GM23338 (cell line): ENCODE measurements at regions not wholly inside any gene's neighbourhood (a gene's known extent, or its start where the extent isn't known, plus 50 kb on each side); places are given as distances from the start of the nearest gene placed in this dataset.

Experiments
- ATAC-seq: fragments of 200-7000 bp; cut with Tn5 transposase; 3 replicates; pipeline ENCODE4 v1.9.1; 2020
- DNase-seq: peaks from one replicate; pipeline ENCODE4 v3.0.0-alpha.2; 2015; ENCODE audit warnings: low spot score
- H2AFZ ChIP-seq: fragments of 200-600 bp; sonication (generic); 2 replicates; pipeline ENCODE4 v1.8.0; 2016; ENCODE audit warnings: antibody characterized with exemption, mild to moderate bottlenecking, moderate library complexity
- H3F3A ChIP-seq: fragments of 200-600 bp; sonication (generic); replicated peaks from 2 replicates; pipeline ENCODE4 v1.8.0; 2017; ENCODE audit warnings: antibody characterized with exemption, mixed run types, low read depth
- H3K27ac ChIP-seq: fragments of 200-600 bp; sonication (generic); 2 replicates; pipeline ENCODE4 v1.6.1; 2016; ENCODE audit warnings: low read depth
- H3K27me3 ChIP-seq: fragments of 200-600 bp; sonication (generic); 2 replicates; pipeline ENCODE4 v1.8.0; 2016; ENCODE audit warnings: mild to moderate bottlenecking, mixed run types, moderate library complexity; ENCODE audit not compliant: insufficient read depth
- H3K36me3 ChIP-seq: fragments of 200-600 bp; sonication (generic); 2 replicates; pipeline ENCODE4 v1.8.0; 2016; ENCODE audit warnings: mild to moderate bottlenecking; ENCODE audit not compliant: insufficient read depth
- H3K4me1 ChIP-seq: fragments of 200-600 bp; sonication (generic); 2 replicates; pipeline ENCODE4 v1.8.0; 2016; ENCODE audit warnings: mild to moderate bottlenecking, moderate library complexity; ENCODE audit not compliant: insufficient read depth
- H3K4me2 ChIP-seq: fragments of 200-600 bp; sonication (generic); 2 replicates; pipeline ENCODE4 v1.7.1; 2017; ENCODE audit warnings: mixed run types
- H3K4me3 ChIP-seq: fragments of 200-600 bp; sonication (generic); 2 replicates; pipeline ENCODE4 v1.6.1; 2016; ENCODE audit warnings: mixed run types
- H3K79me2 ChIP-seq: fragments of 200-600 bp; sonication (generic); replicated peaks from 2 replicates; pipeline ENCODE4 v1.8.0; 2017; ENCODE audit warnings: mild to moderate bottlenecking; ENCODE audit not compliant: insufficient read depth
- H3K9me2 ChIP-seq: fragments of 200-600 bp; sonication (generic); 2 replicates; pipeline ENCODE4 v1.8.0; 2017; ENCODE audit not compliant: insufficient read depth
- H4K20me1 ChIP-seq: fragments of 200-600 bp; sonication (generic); replicated peaks from 2 replicates; pipeline ENCODE4 v1.8.0; 2017; ENCODE audit warnings: mild to moderate bottlenecking; ENCODE audit not compliant: insufficient read depth
- H3K27ac Mint-ChIP-seq: 2 replicates; pipeline ENCODE4 v1.8.0; 2020; ENCODE audit warnings: inconsistent platforms, mild to moderate bottlenecking, moderate library complexity, mixed read lengths
- H3K27me3 Mint-ChIP-seq: 3 replicates; pipeline ENCODE4 v1.8.0; 2022; ENCODE audit warnings: low read depth, mild to moderate bottlenecking, moderate library complexity, mixed read lengths, inconsistent platforms; ENCODE audit not compliant: insufficient read depth, poor library complexity
- H3K36me3 Mint-ChIP-seq: 3 replicates; pipeline ENCODE4 v1.8.0; 2021; ENCODE audit warnings: low read depth, mild to moderate bottlenecking, inconsistent platforms, moderate library complexity, mixed read lengths
- H3K4me1 Mint-ChIP-seq: 3 replicates; pipeline ENCODE4 v1.8.0; 2020; ENCODE audit warnings: mild to moderate bottlenecking, inconsistent platforms, mixed read lengths
- H3K4me3 Mint-ChIP-seq: 3 replicates; pipeline ENCODE4 v1.8.0; 2021; ENCODE audit warnings: moderate library complexity, mild to moderate bottlenecking, inconsistent platforms, mixed read lengths
- H3K9me3 Mint-ChIP-seq: 3 replicates; pipeline ENCODE4 v1.8.0; 2020; ENCODE audit warnings: moderate library complexity, mild to moderate bottlenecking, inconsistent platforms, mixed read lengths
- CREB1 ChIP-seq: fragments of 250-450 bp; sonication (Bioruptor Pico); IDR thresholded peaks from 2 replicates; pipeline ENCODE4 v1.5.0; 2020; ENCODE audit warnings: low read depth, mild to moderate bottlenecking, moderate library complexity
- CTCF ChIP-seq, 2 experiments: fragments of 200-600 bp in 1 of 2; sonication (generic) in 1 of 2; conservative IDR thresholded peaks; 2 replicates each; pipeline versions ENCODE4 v1.5.1 to v1.6.1; 2016 to 2017; ENCODE audit warnings: antibody characterized with exemption in 2 of 2, low read depth in 2 of 2, mild to moderate bottlenecking in 2 of 2, moderate library complexity in 1 of 2
- EZH2 ChIP-seq: fragments of 200-600 bp; sonication (generic); IDR thresholded peaks from one replicate; pipeline ENCODE4 v1.8.0; 2017; ENCODE audit warnings: antibody characterized with exemption, mild to moderate bottlenecking, low read depth; ENCODE audit not compliant: unreplicated experiment
- EZH2phosphoT487 ChIP-seq: fragments of 200-600 bp; sonication (generic); IDR thresholded peaks from one replicate; pipeline ENCODE4 v1.8.1; 2018; ENCODE audit warnings: antibody characterized with exemption; ENCODE audit not compliant: unreplicated experiment
- JUNB ChIP-seq: IDR thresholded peaks from one replicate; pipeline ENCODE4 v1.6.1; 2016; ENCODE audit warnings: antibody characterized with exemption; ENCODE audit not compliant: unreplicated experiment
- NANOG ChIP-seq: IDR thresholded peaks from 2 replicates; pipeline ENCODE4 v1.6.1; 2016; ENCODE audit warnings: antibody characterized with exemption, borderline replicate concordance
- POLR2AphosphoS5 ChIP-seq: IDR thresholded peaks from 2 replicates; pipeline ENCODE4 v1.6.1; 2016; ENCODE audit warnings: antibody characterized with exemption, low read depth
- STAT1 ChIP-seq: IDR thresholded peaks from one replicate; pipeline ENCODE4 v1.6.1; 2016; ENCODE audit warnings: antibody characterized with exemption; ENCODE audit not compliant: unreplicated experiment
- ZNF114 ChIP-seq: fragments of 250-450 bp; sonication (Bioruptor Pico); IDR thresholded peaks from 2 replicates; pipeline ENCODE4 v1.5.0; 2020; ENCODE audit warnings: mild to moderate bottlenecking, moderate library complexity
- ZNF331 ChIP-seq: fragments of 250-450 bp; sonication (Bioruptor Pico); IDR thresholded peaks from 2 replicates; pipeline ENCODE4 v1.5.0; 2020; ENCODE audit warnings: low read depth, mild to moderate bottlenecking, moderate library complexity
- ZNF462 ChIP-seq: fragments of 250-450 bp; sonication (Bioruptor Pico); IDR thresholded peaks from 2 replicates; pipeline ENCODE4 v1.5.0; 2020; ENCODE audit warnings: mild to moderate bottlenecking, moderate library complexity
- TF ChIP-seq, protein P1 (sequence below): IDR thresholded peaks from one replicate; pipeline ENCODE4 v1.6.1; 2018; ENCODE audit warnings: antibody characterized with exemption; ENCODE audit not compliant: unreplicated experiment
- TF ChIP-seq, protein P2 (sequence below): IDR thresholded peaks from 2 replicates; pipeline ENCODE4 v1.6.1; 2016; ENCODE audit warnings: antibody characterized with exemption

DNA sequence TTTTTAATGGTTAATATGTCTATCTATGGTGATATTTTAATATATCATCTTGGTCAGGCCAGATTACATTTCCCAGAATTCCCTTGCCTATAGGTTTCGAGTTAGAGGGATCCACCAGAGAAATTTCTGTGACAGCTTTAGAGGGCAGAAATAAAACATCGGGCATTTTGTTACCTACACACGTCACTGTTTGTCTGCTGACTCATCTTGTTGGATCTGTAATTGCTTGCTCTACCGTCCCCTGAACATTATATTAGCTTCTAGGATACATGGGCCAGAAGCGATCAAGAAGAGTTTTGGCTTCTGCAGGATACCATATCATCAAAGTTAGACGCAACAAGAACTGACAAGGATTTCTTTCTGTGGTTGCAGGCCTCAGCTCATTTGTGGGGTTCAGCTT lies 795.8 kb upstream of the GCFC2 start:
- Mint-ChIP-seq H3K27me3 (no peaks in the 10 kb centered on the region), H3K4me3 (no peak overlapping the region), H3K36me3 (no peaks in the 10 kb centered on the region), H3K4me1 (peaks cover 9% of the 10 kb centered on the region), H3K9me3 (no peaks in the 10 kb centered on the region), H3K27ac (no peak overlapping the region)
- peak overlapping the region; percentile 80; the same call in 1 of the 2 replicates for H2AFZ ChIP-seq
- no peak overlapping the region for H3K4me3 ChIP-seq
- ATAC-seq = no peak
- H3K4me2 ChIP-seq = no peak overlapping the region
- DNase-seq = no peak
- no peaks in the 10 kb centered on the region for H3K79me2 ChIP-seq
- peaks cover 10% of the 10 kb centered on the region for H3K4me1 ChIP-seq
- H3F3A ChIP-seq = no peaks in the 10 kb centered on the region
- no peak overlapping the region for H3K27ac ChIP-seq
- no peaks in the 10 kb centered on the region for H3K9me2 ChIP-seq
- no peak for TF ChIP-seq EZH2
- no peak for TF ChIP-seq ZNF462 (CRISPR knock-in tag)
- no peak for TF ChIP-seq CTCF (conservative IDR thresholded peaks at IDR 0.05; ENCODE audit: low read depth in 2 of 2)
- TF ChIP-seq, protein P1, sequence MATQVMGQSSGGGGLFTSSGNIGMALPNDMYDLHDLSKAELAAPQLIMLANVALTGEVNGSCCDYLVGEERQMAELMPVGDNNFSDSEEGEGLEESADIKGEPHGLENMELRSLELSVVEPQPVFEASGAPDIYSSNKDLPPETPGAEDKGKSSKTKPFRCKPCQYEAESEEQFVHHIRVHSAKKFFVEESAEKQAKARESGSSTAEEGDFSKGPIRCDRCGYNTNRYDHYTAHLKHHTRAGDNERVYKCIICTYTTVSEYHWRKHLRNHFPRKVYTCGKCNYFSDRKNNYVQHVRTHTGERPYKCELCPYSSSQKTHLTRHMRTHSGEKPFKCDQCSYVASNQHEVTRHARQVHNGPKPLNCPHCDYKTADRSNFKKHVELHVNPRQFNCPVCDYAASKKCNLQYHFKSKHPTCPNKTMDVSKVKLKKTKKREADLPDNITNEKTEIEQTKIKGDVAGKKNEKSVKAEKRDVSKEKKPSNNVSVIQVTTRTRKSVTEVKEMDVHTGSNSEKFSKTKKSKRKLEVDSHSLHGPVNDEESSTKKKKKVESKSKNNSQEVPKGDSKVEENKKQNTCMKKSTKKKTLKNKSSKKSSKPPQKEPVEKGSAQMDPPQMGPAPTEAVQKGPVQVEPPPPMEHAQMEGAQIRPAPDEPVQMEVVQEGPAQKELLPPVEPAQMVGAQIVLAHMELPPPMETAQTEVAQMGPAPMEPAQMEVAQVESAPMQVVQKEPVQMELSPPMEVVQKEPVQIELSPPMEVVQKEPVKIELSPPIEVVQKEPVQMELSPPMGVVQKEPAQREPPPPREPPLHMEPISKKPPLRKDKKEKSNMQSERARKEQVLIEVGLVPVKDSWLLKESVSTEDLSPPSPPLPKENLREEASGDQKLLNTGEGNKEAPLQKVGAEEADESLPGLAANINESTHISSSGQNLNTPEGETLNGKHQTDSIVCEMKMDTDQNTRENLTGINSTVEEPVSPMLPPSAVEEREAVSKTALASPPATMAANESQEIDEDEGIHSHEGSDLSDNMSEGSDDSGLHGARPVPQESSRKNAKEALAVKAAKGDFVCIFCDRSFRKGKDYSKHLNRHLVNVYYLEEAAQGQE = no peak
- TF ChIP-seq EZH2phosphoT487 = no peak
- no peak for TF ChIP-seq ZNF114 (CRISPR knock-in tag)
- TF ChIP-seq POLR2AphosphoS5 = no peak
- TF ChIP-seq STAT1 = no peak
- TF ChIP-seq ZNF331 (CRISPR knock-in tag) = no peak
- TF ChIP-seq JUNB = no peak
- no peak for TF ChIP-seq NANOG
- TF ChIP-seq, protein P2, sequence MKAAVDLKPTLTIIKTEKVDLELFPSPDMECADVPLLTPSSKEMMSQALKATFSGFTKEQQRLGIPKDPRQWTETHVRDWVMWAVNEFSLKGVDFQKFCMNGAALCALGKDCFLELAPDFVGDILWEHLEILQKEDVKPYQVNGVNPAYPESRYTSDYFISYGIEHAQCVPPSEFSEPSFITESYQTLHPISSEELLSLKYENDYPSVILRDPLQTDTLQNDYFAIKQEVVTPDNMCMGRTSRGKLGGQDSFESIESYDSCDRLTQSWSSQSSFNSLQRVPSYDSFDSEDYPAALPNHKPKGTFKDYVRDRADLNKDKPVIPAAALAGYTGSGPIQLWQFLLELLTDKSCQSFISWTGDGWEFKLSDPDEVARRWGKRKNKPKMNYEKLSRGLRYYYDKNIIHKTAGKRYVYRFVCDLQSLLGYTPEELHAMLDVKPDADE = no peak
- TF ChIP-seq CREB1 (CRISPR knock-in tag) = no peak
- H3K36me3 ChIP-seq = no peaks in the 10 kb centered on the region
- no peaks in the 10 kb centered on the region for H4K20me1 ChIP-seq
- H3K27me3 ChIP-seq = no peaks in the 10 kb centered on the region
